HG02571 (cell line): ENCODE measurements at regions not wholly inside any gene's neighbourhood (a gene's known extent, or its start where the extent isn't known, plus 50 kb on each side); places are given as distances from the start of the nearest gene placed in this dataset.

Experiments used
- ATAC-seq: cut with Tn5 transposase; IDR thresholded peaks from one replicate; pipeline ENCODE4 v1.9.1; 2021; ENCODE audit warnings: mild to moderate bottlenecking, moderate library complexity; ENCODE audit not compliant: unreplicated experiment

GRCh38 chr1:221099747-221100595 lies 220.7 kb downstream of the HLX start:
- ATAC-seq, result no peak

- no peak for ATAC-seq
These were observed 221.4 kb downstream of the HLX start for GRCh38 chr1:221100611-221101010.

GRCh38 chr1:221101807-221102605 lies 222.8 kb downstream of the HLX start:
- ATAC-seq, result no peak

GRCh38 chr1:221104596-221104995 lies 225.4 kb downstream of the HLX start:
- no peak for ATAC-seq

- ATAC-seq, result no peak
These were observed 226.3 kb downstream of the HLX start for GRCh38 chr1:221105578-221105977.

GRCh38 chr1:221106616-221107015 lies 227.4 kb downstream of the HLX start:
- ATAC-seq, result no peak

GRCh38 chr1:221109930-221110329 lies 230.7 kb downstream of the HLX start:
- ATAC-seq, result no peak

GRCh38 chr1:221117133-221117532 lies 237.9 kb downstream of the HLX start:
- no peak for ATAC-seq

- no peak for ATAC-seq
These were observed 238.3 kb downstream of the HLX start for GRCh38 chr1:221117548-221117951.

GRCh38 chr1:221118176-221118937 lies 239.1 kb downstream of the HLX start:
- ATAC-seq, result no peak

GRCh38 chr1:221118938-221119320 lies 239.7 kb downstream of the HLX start:
- ATAC-seq, result no peak

GRCh38 chr1:221122501-221122900 lies 243.3 kb downstream of the HLX start:
- no peak for ATAC-seq

- no peak for ATAC-seq
These were observed 246.7 kb downstream of the HLX start for GRCh38 chr1:221125976-221126375.

GRCh38 chr1:221137666-221138065 lies 258.4 kb downstream of the HLX start:
- no peak for ATAC-seq

- no peak for ATAC-seq
These were observed 259.3 kb downstream of the HLX start for GRCh38 chr1:221138516-221138915.

- ATAC-seq, result no peak
These were observed 260.7 kb downstream of the HLX start for GRCh38 chr1:221139991-221140390.

GRCh38 chr1:221141096-221141495 lies 261.9 kb downstream of the HLX start:
- ATAC-seq, result no peak

GRCh38 chr1:221141606-221142285 lies 262.5 kb downstream of the HLX start:
- no peak for ATAC-seq

- ATAC-seq, result no peak
These were observed 269.4 kb downstream of the HLX start for GRCh38 chr1:221148660-221149059.

- no peak for ATAC-seq
These were observed 269.9 kb downstream of the HLX start for GRCh38 chr1:221149111-221149510.

- ATAC-seq, result no peak
These were observed 270.4 kb downstream of the HLX start for GRCh38 chr1:221149555-221150075.
